IMR-90 (cell line): ENCODE measurements at regions not wholly inside any gene's neighbourhood (a gene's known extent, or its start where the extent isn't known, plus 50 kb on each side); places are given as distances from the start of the nearest gene placed in this dataset.

ENCODE experiments used
- ATAC-seq: fragments of 200-7000 bp; cut with Tn5 transposase; 2 replicates; pipeline ENCODE4 v1.9.1; 2020; ENCODE audit warnings: low read depth, mild to moderate bottlenecking, moderate library complexity
- BruUV-seq: library from RNA; stranded (reverse); fragments of 400-500 nt; replicated peaks from 2 replicates; lab custom pipeline; 2021; lab: Mats Ljungman, UMichigan
- CTCF ChIA-PET: fragments of 300-600 bp; formaldehyde crosslinking; extraction: SDS; loops from one replicate; lab custom pipeline; 2021; ENCODE audit warnings: antibody characterized with exemption; lab: Yijun Ruan, JAX
- POLR2A ChIA-PET: fragments of 300-600 bp; sonication (Branson Sonifier 250); formaldehyde crosslinking; loops from one replicate; lab custom pipeline; 2022; ENCODE audit warnings: antibody characterized with exemption; ENCODE audit not compliant: unreplicated experiment; lab: Charles Lee
- DNase-seq: peaks from one replicate; pipeline ENCODE4 v3.0.0; 2013
- H2AFZ ChIP-seq: replicated peaks from 2 replicates; pipeline ENCODE3; 2013; ENCODE audit warnings: low read length, mild to moderate bottlenecking; ENCODE audit not compliant: poor library complexity
- H2AK5ac ChIP-seq: 2 replicates; pipeline ENCODE4 v1.6.1; 2013; ENCODE audit warnings: low read depth, low read length, inconsistent platforms
- H2AK9ac ChIP-seq: replicated peaks from 2 replicates; pipeline ENCODE3; 2013; ENCODE audit warnings: mild to moderate bottlenecking, low read depth, low read length, moderate library complexity; ENCODE audit not compliant: poor library complexity
- H2BK120ac ChIP-seq: 2 replicates; pipeline ENCODE4 v1.6.1; 2013; ENCODE audit warnings: low read depth, low read length, inconsistent platforms
- H2BK15ac ChIP-seq: 3 replicates; pipeline ENCODE4 v1.6.1; 2013; ENCODE audit warnings: low read depth, low read length, inconsistent platforms
- H2BK20ac ChIP-seq: 2 replicates; pipeline ENCODE4 v1.6.1; 2013; ENCODE audit warnings: low read depth, mild to moderate bottlenecking, inconsistent platforms, low read length, moderate library complexity
- H2BK5ac ChIP-seq: 2 replicates; pipeline ENCODE4 v1.6.1; 2013; ENCODE audit warnings: mild to moderate bottlenecking, low read depth, low read length, inconsistent platforms; ENCODE audit not compliant: poor library complexity, severe bottlenecking
- H3K14ac ChIP-seq: replicated peaks from 2 replicates; pipeline ENCODE4 v1.6.1; 2013; ENCODE audit warnings: low read depth, low read length, inconsistent platforms
- H3K18ac ChIP-seq: 2 replicates; pipeline ENCODE4 v1.6.1; 2013; ENCODE audit warnings: low read depth, low read length, control low read depth
- H3K23ac ChIP-seq: 2 replicates; pipeline ENCODE4 v1.6.1; 2013; ENCODE audit warnings: low read depth, low read length, inconsistent platforms
- H3K27ac ChIP-seq: 2 replicates; pipeline ENCODE4 v1.5.1; 2013; ENCODE audit warnings: mild to moderate bottlenecking, control low read depth, low read length; ENCODE audit not compliant: insufficient read depth
- H3K27me3 ChIP-seq: 2 replicates; pipeline ENCODE4 v1.6.1; 2013; ENCODE audit warnings: low read length; ENCODE audit not compliant: control insufficient read depth, insufficient read depth
- H3K36me3 ChIP-seq: 2 replicates; pipeline ENCODE4 v1.6.1; 2013; ENCODE audit warnings: low read length, mixed read lengths; ENCODE audit not compliant: control insufficient read depth, insufficient read depth
- H3K4ac ChIP-seq: 2 replicates; pipeline ENCODE4 v1.6.1; 2013; ENCODE audit warnings: low read depth, low read length, inconsistent platforms
- H3K4me1 ChIP-seq: 2 replicates; pipeline ENCODE4 v1.6.1; 2013; ENCODE audit warnings: low read length, mixed read lengths; ENCODE audit not compliant: control insufficient read depth, insufficient read depth
- H3K4me2 ChIP-seq: 2 replicates; pipeline ENCODE4 v1.6.1; 2013; ENCODE audit warnings: low read depth, mild to moderate bottlenecking, control low read depth, low read length, moderate library complexity
- H3K4me3 ChIP-seq: 2 replicates; pipeline ENCODE4 v1.5.1; 2013; ENCODE audit warnings: low read depth, mild to moderate bottlenecking, control low read depth, low read length, moderate library complexity; ENCODE audit not compliant: insufficient read depth
- H3K56ac ChIP-seq: 2 replicates; pipeline ENCODE4 v1.6.1; 2013; ENCODE audit warnings: low read length, inconsistent platforms; ENCODE audit not compliant: insufficient read depth; ENCODE audit errors: extremely low read depth
- H3K79me1 ChIP-seq, 2 experiments: 2 replicates each; pipeline ENCODE4 v1.6.1; 2013; ENCODE audit warnings: low read length in 2 of 2, inconsistent platforms in 1 of 2, low read depth in 1 of 2
- H3K9ac ChIP-seq: 2 replicates; pipeline ENCODE4 v1.6.1; 2013; ENCODE audit warnings: low read depth, low read length, control low read depth
- H3K9me1 ChIP-seq: 2 replicates; pipeline ENCODE4 v1.6.1; 2013; ENCODE audit warnings: low read length, inconsistent platforms; ENCODE audit not compliant: insufficient read depth
- H3K9me3 ChIP-seq: 2 replicates; pipeline ENCODE4 v1.6.1; 2013; ENCODE audit warnings: low read length; ENCODE audit not compliant: control insufficient read depth, insufficient read depth
- H4K20me1 ChIP-seq: 2 replicates; pipeline ENCODE4 v1.6.1; 2013; ENCODE audit warnings: low read length, inconsistent platforms; ENCODE audit not compliant: insufficient read depth
- H4K5ac ChIP-seq: 2 replicates; pipeline ENCODE4 v1.6.1; 2013; ENCODE audit warnings: mild to moderate bottlenecking, low read depth, low read length, control low read depth
- H4K8ac ChIP-seq, 2 experiments: 2 replicates each; pipeline ENCODE4 v1.6.1; 2013; ENCODE audit warnings: low read depth in 2 of 2, low read length in 2 of 2, control low read depth in 1 of 2, inconsistent platforms in 1 of 2
- H4K91ac ChIP-seq: 2 replicates; pipeline ENCODE4 v1.6.1; 2013; ENCODE audit warnings: low read depth, low read length, inconsistent platforms; ENCODE audit not compliant: insufficient read depth
- BHLHE40 ChIP-seq: fragments of 150-350 bp; IDR thresholded peaks from 2 replicates; pipeline ENCODE4 v1.6.1; 2016; ENCODE audit warnings: mild to moderate bottlenecking, low read depth, low read length
- FOS ChIP-seq: fragments of 150-350 bp; IDR thresholded peaks from 2 replicates; pipeline ENCODE4 v1.6.1; 2016; ENCODE audit warnings: low read depth, low read length
- MAZ ChIP-seq: IDR thresholded peaks from 2 replicates; pipeline ENCODE4 v1.6.1; 2012; ENCODE audit warnings: low read depth, mild to moderate bottlenecking, low read length, improper control_type of control experiment, moderate library complexity, borderline replicate concordance
- RAD21 ChIP-seq: IDR thresholded peaks from 2 replicates; pipeline ENCODE4 v1.6.1; 2012; ENCODE audit warnings: low read length, improper control_type of control experiment
- RCOR1 ChIP-seq: IDR thresholded peaks from 2 replicates; pipeline ENCODE4 v1.6.1; 2012; ENCODE audit warnings: mild to moderate bottlenecking, low read length, improper control_type of control experiment; ENCODE audit not compliant: insufficient replicate concordance
- RFX5 ChIP-seq: IDR thresholded peaks from 2 replicates; pipeline ENCODE4 v1.8.0; 2012; ENCODE audit warnings: low read depth, mild to moderate bottlenecking, low read length, moderate library complexity
- WGBS, 2 experiments: methylation state at CpG; one replicate each; pipeline versions ENCODE4 v1.1.5 to v1.1.7; 2013; ENCODE audit warnings: missing lambda C conversion rate in 2 of 2; ENCODE audit not compliant: insufficient read length in 1 of 2; ENCODE audit errors: extremely low coverage in 2 of 2; 5-methylcytosine and 5-hydroxymethylcytosine counted together
- dilution Hi-C: fragments of 300-500 bp; cut with HindIII; formaldehyde crosslinking; loops from one replicate; pipeline ENCODE4 v1.14.3; 2018; ENCODE audit warnings: low sequenced_read_pairs; ENCODE audit not compliant: unreplicated experiment
- in situ Hi-C: fragments of 300-500 bp; cut with MboI; formaldehyde crosslinking; loops from 3 replicates; pipeline ENCODE4 v1.14.3; 2019; ENCODE audit warnings: low sequenced_read_pairs, inconsistent platforms, mixed read lengths
- intact Hi-C: fragments of 100-400 bp; cut with micrococcal nuclease; formaldehyde crosslinking; loops from 2 replicates; pipeline ENCODE4 v1.10.0; 2022
- TF ChIP-seq, protein P1 (sequence below): fragments of 150-350 bp; IDR thresholded peaks from 2 replicates; pipeline ENCODE4 v1.6.1; 2017; ENCODE audit warnings: mild to moderate bottlenecking, antibody characterized with exemption, low read length, low read depth

GRCh38 chr2:126994340-126994777 lies 95.7 kb downstream of the TEX51 start:
- in situ Hi-C loops = no loop called here
- POLR2A ChIA-PET = no interaction called here
- ATAC-seq = no peak
- TF ChIP-seq RCOR1 = no peak
- TF ChIP-seq BHLHE40 = no peak
- TF ChIP-seq FOS = no peak
- TF ChIP-seq RFX5 = no peak
- no peak for TF ChIP-seq RAD21
- TF ChIP-seq, protein P1, sequence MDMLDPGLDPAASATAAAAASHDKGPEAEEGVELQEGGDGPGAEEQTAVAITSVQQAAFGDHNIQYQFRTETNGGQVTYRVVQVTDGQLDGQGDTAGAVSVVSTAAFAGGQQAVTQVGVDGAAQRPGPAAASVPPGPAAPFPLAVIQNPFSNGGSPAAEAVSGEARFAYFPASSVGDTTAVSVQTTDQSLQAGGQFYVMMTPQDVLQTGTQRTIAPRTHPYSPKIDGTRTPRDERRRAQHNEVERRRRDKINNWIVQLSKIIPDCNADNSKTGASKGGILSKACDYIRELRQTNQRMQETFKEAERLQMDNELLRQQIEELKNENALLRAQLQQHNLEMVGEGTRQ = no peak
- TF ChIP-seq MAZ = no peak
- H4K8ac ChIP-seq = no peak overlapping the region
- no peak overlapping the region for H3K4me2 ChIP-seq
- no peak overlapping the region for H3K18ac ChIP-seq
- H4K5ac ChIP-seq = no peak overlapping the region
- no peaks in the 10 kb centered on the region for H3K9me1 ChIP-seq
- no peak overlapping the region for H3K27ac ChIP-seq
- no peak overlapping the region for H3K9ac ChIP-seq
- no peak overlapping the region for H2AFZ ChIP-seq
- no peak overlapping the region for H2AK5ac ChIP-seq
- DNase-seq = no peak
- no CpG with 5 or more reads among the region's 2 CpGs for WGBS, 2 experiments
- peaks cover 26% of the 10 kb centered on the region for H3K27me3 ChIP-seq
- intact Hi-C loops = no loop called here
- no peaks in the 10 kb centered on the region for H3K36me3 ChIP-seq
- BruUV-seq = no TSS peak
- no peak overlapping the region for H2AK9ac ChIP-seq
- H2BK15ac ChIP-seq = no peak overlapping the region
- no peaks in the 10 kb centered on the region for H3K4me1 ChIP-seq
- H3K23ac ChIP-seq = no peak overlapping the region
- H3K79me1 ChIP-seq = no peaks in the 10 kb centered on the region
- CTCF ChIA-PET = no interaction called here
- H3K56ac ChIP-seq = no peak overlapping the region
- H2BK20ac ChIP-seq = no peak overlapping the region
- H3K4ac ChIP-seq = no peak overlapping the region
- no peak overlapping the region for H2BK5ac ChIP-seq
- no peaks in the 10 kb centered on the region for H4K20me1 ChIP-seq
- no peaks in the 10 kb centered on the region for H3K9me3 ChIP-seq
- H3K4me3 ChIP-seq = no peak overlapping the region
- dilution Hi-C loops = no loop called here
- no peak overlapping the region for H2BK120ac ChIP-seq
- H4K91ac ChIP-seq = no peak overlapping the region
- H3K14ac ChIP-seq = no peak overlapping the region
